ENCODE measurements at regions not wholly inside any gene's neighbourhood (a gene's known extent, or its start where the extent isn't known, plus 50 kb on each side); places are given as distances from the start of the nearest gene placed in this dataset.

DNA sequence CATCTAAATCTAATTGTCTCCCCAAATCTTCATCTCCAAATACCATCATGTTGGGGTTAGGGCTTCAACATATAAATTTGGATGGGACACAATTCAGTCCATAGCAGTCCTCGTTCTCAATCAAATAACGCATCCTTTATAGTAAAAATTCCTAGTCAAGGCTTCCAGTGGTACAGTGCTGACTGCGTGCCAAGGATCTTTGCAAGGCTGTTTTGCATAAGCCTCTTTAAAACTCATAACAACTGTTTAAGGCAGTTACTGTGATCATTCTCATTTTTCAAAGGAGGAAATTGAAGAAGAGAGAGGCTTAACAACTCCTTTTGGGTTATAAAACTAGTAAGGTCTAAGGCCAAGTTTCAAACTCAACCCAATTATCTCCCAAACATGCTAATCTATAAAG, 666.9 kb downstream of the NYAP2 start:
- H2BK5ac ChIP-seq (ENCODE audit: insufficient read length, low read length), result no peak overlapping the region
- peaks cover 4% of the 10 kb centered on the region; the same call in 1 of the 2 replicates for H3K4me1 ChIP-seq (ENCODE audit: insufficient read depth, low read length)
- H3K79me2 ChIP-seq (ENCODE audit: insufficient read depth, low read length), result no peaks in the 10 kb centered on the region
- H3K27ac ChIP-seq (ENCODE audit: insufficient read length, low read depth, low read length), result no peak overlapping the region
- Mint-ChIP-seq H3K27ac (no peak overlapping the region), H3K27me3 (ENCODE audit: low read depth) (no peaks in the 10 kb centered on the region), H3K4me1 (peaks cover 7 to 12% of the 10 kb centered on the region in 2 experiments), H3K36me3 (ENCODE audit: insufficient read depth in 1 of 3, low read depth in 3 of 3) (no peaks in the 10 kb centered on the region), H3K9me3 (no peaks in the 10 kb centered on the region), H3K4me3 (no peak overlapping the region)
- H4K8ac ChIP-seq (replicated peaks; ENCODE audit: insufficient read length, low read depth, low read length), result no peak overlapping the region
- DNase-seq, result no peak
- WGBS (ENCODE audit: extremely low coverage, insufficient read length, low lambda C conversion rate), result no CpG with 5 or more reads among the region's 3 CpGs
- no peak overlapping the region for H2BK12ac ChIP-seq (ENCODE audit: insufficient read length, low read depth, low read length)
- H4K5ac ChIP-seq (ENCODE audit: insufficient read length, low read depth, low read length), result no peak overlapping the region
- H2BK20ac ChIP-seq (ENCODE audit: low read depth, low read length, poor library complexity, severe bottlenecking), result no peak overlapping the region
- no peaks in the 10 kb centered on the region for H3K79me1 ChIP-seq (ENCODE audit: insufficient read depth, low read depth, low read length, poor library complexity, severe bottlenecking)
- H3K23me2 ChIP-seq (ENCODE audit: insufficient read length, low read depth, low read length, poor library complexity, severe bottlenecking), result no peaks in the 10 kb centered on the region
- H2AFZ ChIP-seq (ENCODE audit: low read length), result no peak overlapping the region
- no peak overlapping the region for H3K23ac ChIP-seq (ENCODE audit: insufficient read length, low read depth, low read length)
- no peak overlapping the region for H2BK120ac ChIP-seq (ENCODE audit: low read depth, low read length, poor library complexity, severe bottlenecking)
- TF ChIP-seq, protein P1, sequence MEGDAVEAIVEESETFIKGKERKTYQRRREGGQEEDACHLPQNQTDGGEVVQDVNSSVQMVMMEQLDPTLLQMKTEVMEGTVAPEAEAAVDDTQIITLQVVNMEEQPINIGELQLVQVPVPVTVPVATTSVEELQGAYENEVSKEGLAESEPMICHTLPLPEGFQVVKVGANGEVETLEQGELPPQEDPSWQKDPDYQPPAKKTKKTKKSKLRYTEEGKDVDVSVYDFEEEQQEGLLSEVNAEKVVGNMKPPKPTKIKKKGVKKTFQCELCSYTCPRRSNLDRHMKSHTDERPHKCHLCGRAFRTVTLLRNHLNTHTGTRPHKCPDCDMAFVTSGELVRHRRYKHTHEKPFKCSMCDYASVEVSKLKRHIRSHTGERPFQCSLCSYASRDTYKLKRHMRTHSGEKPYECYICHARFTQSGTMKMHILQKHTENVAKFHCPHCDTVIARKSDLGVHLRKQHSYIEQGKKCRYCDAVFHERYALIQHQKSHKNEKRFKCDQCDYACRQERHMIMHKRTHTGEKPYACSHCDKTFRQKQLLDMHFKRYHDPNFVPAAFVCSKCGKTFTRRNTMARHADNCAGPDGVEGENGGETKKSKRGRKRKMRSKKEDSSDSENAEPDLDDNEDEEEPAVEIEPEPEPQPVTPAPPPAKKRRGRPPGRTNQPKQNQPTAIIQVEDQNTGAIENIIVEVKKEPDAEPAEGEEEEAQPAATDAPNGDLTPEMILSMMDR (conservative IDR thresholded peaks at IDR 0.05), result no peak
- no peak overlapping the region for H4K91ac ChIP-seq (ENCODE audit: insufficient read length, low read depth, low read length)
- no peak overlapping the region for H3K4ac ChIP-seq (ENCODE audit: low read depth, low read length)
- no peak overlapping the region for H3K18ac ChIP-seq (ENCODE audit: insufficient read length, low read depth, low read length)
- H3K27me3 ChIP-seq (ENCODE audit: insufficient read depth, low read length), result no peaks in the 10 kb centered on the region
- H2AK5ac ChIP-seq (ENCODE audit: insufficient read length, low read length), result no peak overlapping the region
- H3K9ac ChIP-seq (ENCODE audit: extremely low read depth, insufficient read length, low read length), result no peak overlapping the region
- H3K4me2 ChIP-seq (ENCODE audit: insufficient read depth, insufficient read length, low read length), result no peak overlapping the region
- no peak overlapping the region for H3K14ac ChIP-seq (ENCODE audit: insufficient read depth, low read length)
- H3T11ph ChIP-seq (ENCODE audit: low read length), result no peak overlapping the region
- no peaks in the 10 kb centered on the region for H4K20me1 ChIP-seq (ENCODE audit: control insufficient read depth, insufficient read depth, insufficient read length)
- no peak overlapping the region for H2BK15ac ChIP-seq (ENCODE audit: low read depth, low read length)
- H3K9me3 ChIP-seq (ENCODE audit: control insufficient read depth, low read depth, low read length), result no peaks in the 10 kb centered on the region
- H3K56ac ChIP-seq (ENCODE audit: insufficient read length, low read depth, low read length), result no peak overlapping the region

Measured in H9 (cell line).